ENCODE measurements at regions not wholly inside any gene's neighbourhood (a gene's known extent, or its start where the extent isn't known, plus 50 kb on each side); places are given as distances from the start of the nearest gene placed in this dataset.

GRCh38 chr2:220590476-220590875 is 963.0 kb downstream of the SLC4A3 start:
- ChIA-PET POLR2A (interaction anchor here (0.5 kb wide), 1 partner anchor 409 kb away, joined by 3 read pairs; no protein-coding TSS in a partner anchor), CTCF (ENCODE audit: low intra/inter-chr PET ratio) (no interaction called here)
- intact Hi-C loops (cut with micrococcal nuclease) (no loop called here), in situ Hi-C loops (cut with MboI) (no loop called here)
- H3K4me3 ChIP-seq, result no peak overlapping the region
- ATAC-seq, result no peak
- no peaks in the 10 kb centered on the region for H3K27me3 ChIP-seq (ENCODE audit: control insufficient read depth in 2 of 2, insufficient read depth in 2 of 2, low read length in 2 of 2)
- BruUV-seq (replicated peaks), result no TSS peak
- no peaks in the 10 kb centered on the region for H3K4me1 ChIP-seq (replicated peaks in 1 of 2; ENCODE audit: control insufficient read depth in 2 of 2, insufficient read depth in 2 of 2, low read length in 2 of 2)
- no peak overlapping the region for H2AFZ ChIP-seq (ENCODE audit: low read depth, low read length)
- no peak overlapping the region for H3K9ac ChIP-seq (ENCODE audit: insufficient read depth in 1 of 2, low read depth in 2 of 2, low read length in 2 of 2)
- WGBS (ENCODE audit: insufficient coverage, low coverage, missing lambda C conversion rate), result 0% methylated on average over 1 of the region's 1 CpG
- no peaks in the 10 kb centered on the region for H3K9me1 ChIP-seq (ENCODE audit: control insufficient read depth, insufficient read depth, low read length)
- TF ChIP-seq AFF4 (CRISPR knock-in tag; IDR thresholded peaks at IDR 0.05) (no peak), KLF6 (CRISPR knock-in tag; IDR thresholded peaks at IDR 0.05; ENCODE audit: borderline replicate concordance) (no peak), ZKSCAN8 (CRISPR knock-in tag; IDR thresholded peaks at IDR 0.05) (no peak), MCM5 (IDR thresholded peaks at IDR 0.05; ENCODE audit: low read depth) (no peak), FOSL1 (tag; conservative IDR thresholded peaks at IDR 0.05) (no peak), EP400 (IDR thresholded peaks at IDR 0.05) (no peak), ZNF311 (CRISPR knock-in tag; IDR thresholded peaks at IDR 0.05) (no peak), PHB (CRISPR knock-in tag; IDR thresholded peaks at IDR 0.05) (no peak), HNRNPLL (IDR thresholded peaks at IDR 0.05; ENCODE audit: low read depth, low read length, poor library complexity, severe bottlenecking) (no peak), EHMT2 (IDR thresholded peaks at IDR 0.05) (no peak), TBL1XR1 (IDR thresholded peaks at IDR 0.05; ENCODE audit: low read length in 2 of 2) (no peak), ZZZ3 (IDR thresholded peaks at IDR 0.05) (no peak), CCAR2 (IDR thresholded peaks at IDR 0.05; ENCODE audit: low read depth, low read length) (no peak), ETV6 (IDR thresholded peaks at IDR 0.05; ENCODE audit: borderline replicate concordance in 1 of 2, low read depth in 2 of 2, low read length in 1 of 2) (no peak), ETV6 (CRISPR knock-in tag; IDR thresholded peaks at IDR 0.05; ENCODE audit: borderline replicate concordance) (no peak), XRCC4 (IDR thresholded peaks at IDR 0.05; ENCODE audit: extremely low read depth, insufficient read depth, insufficient read length) (no peak), SPI1 (IDR thresholded peaks at IDR 0.05; ENCODE audit: borderline replicate concordance, low read depth, low read length) (no peak), ZBTB34 (CRISPR knock-in tag; IDR thresholded peaks at IDR 0.05) (no peak)
- H3K79me2 ChIP-seq (ENCODE audit: control insufficient read depth, insufficient read depth, low read length), result no peaks in the 10 kb centered on the region
- H3K27ac ChIP-seq (ENCODE audit: extremely low read depth, low read depth, low read length), result no peak overlapping the region
- H4K20me1 ChIP-seq (replicated peaks; ENCODE audit: control insufficient read depth, insufficient read depth, low read length), result no peaks in the 10 kb centered on the region
- H3K9me3 ChIP-seq (replicated peaks; ENCODE audit: control insufficient read depth, insufficient read depth, low read depth, low read length), result no peaks in the 10 kb centered on the region
- no peak for DNase-seq (ENCODE audit: extremely low read depth in 1 of 4, low spot score in 3 of 4)
- no peak for FAIRE-seq
- H3K4me2 ChIP-seq (ENCODE audit: insufficient read depth, low read length), result no peak overlapping the region
- H3K36me3 ChIP-seq (ENCODE audit: control insufficient read depth, insufficient read depth, low read length), result no peaks in the 10 kb centered on the region

Measured in K562 (cell line).